ENCODE measurements at regions not wholly inside any gene's neighbourhood (a gene's known extent, or its start where the extent isn't known, plus 50 kb on each side); places are given as distances from the start of the nearest gene placed in this dataset.

- TF ChIP-seq POLR2AphosphoS5 (IDR thresholded peaks at IDR 0.05) (no peak), CTCF (IDR thresholded peaks at IDR 0.05) (no peak)
Measured at GRCh38 chr21:14607262-14607661, 61.1 kb upstream of the SAMSN1 start.

Data from prostate gland (tissue), 2 donors.